ENCODE measurements at regions not wholly inside any gene's neighbourhood (a gene's known extent, or its start where the extent isn't known, plus 50 kb on each side); places are given as distances from the start of the nearest gene placed in this dataset.
"Not testable (repeated sequence)": the region's sequence is repeated elsewhere in the genome, so short reads cannot be mapped to it uniquely, and the experiment has no call there.

DNA sequence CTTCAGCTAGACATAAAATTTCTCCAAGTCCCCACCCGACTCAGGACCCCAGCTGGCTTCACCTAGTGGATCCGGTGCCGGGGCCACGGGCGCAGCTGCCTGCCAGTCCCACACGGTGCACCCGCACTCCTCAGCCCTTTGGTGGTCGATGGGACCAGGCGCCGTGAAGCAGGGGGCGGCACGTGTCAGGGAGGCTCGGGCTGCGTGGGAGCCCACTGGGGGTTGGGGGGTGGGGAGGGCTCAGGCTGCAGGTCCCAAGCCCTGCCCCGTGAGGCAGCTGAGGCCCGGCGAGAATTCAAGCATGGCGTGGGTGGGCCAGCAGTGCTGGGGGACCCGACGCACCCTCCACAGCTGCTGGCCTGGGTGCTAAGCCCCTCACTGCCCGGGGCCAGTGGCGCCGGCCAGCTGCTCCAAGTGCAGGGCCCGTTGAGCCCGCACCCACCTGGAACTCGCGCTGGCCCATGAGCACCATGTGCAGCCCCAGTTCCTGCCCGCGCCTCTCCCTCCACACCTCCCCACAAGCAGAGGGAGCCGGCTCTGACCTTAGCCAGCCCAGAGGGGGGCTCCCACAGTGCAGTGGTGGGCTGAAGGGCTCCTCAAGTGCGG lies 747.0 kb downstream of the FAM181B start:
- no peak for DNase-seq (ENCODE audit: low spot score)

DNA sequence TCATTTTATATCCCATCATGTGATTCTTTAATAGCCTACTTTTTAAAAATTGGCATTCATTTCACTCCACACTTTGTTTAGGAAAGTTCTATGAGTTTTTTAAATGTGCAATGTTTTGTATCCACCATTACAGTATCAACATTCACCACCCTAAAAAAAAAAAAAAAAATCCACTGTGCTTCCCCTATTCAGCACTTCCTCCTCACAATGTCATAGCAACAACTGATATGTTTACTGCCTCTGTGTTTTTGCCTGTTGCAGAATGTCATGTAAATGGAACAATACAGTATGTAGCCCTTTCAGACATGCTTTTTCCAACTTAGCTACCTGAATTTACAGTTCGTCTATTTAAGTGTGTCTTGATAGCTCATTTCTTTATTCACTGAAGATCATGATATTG lies 754.2 kb downstream of the FAM181B start:
- no peak for DNase-seq (ENCODE audit: low spot score)

DNA sequence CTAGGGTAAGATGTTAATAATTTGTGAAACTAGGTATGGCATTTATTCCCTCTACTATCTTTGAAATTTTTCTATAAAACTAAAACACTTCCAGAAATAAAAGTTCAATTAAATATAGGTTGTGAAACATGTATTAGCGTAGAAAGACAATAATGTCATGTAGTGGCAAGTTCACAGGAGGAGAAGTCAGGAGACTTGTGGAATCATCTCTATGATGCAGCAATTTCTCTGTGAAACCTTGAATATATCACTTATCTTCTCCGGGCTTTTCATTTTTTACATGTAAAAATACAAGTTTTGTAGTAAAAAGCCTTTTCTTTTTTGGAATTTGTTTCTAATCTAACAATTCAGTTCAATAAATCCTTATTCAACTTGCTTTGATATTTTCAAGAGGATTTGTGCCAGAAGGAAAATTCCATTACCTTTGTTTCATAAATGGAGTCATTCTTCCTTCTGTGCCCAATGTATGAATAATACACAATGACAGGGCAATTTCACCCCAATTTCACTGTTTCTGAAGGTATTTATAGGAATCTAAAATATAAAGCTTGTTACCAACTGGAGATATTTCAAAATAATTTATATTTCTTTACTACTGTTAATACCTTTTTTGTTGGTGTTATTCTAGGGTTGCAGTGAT lies 758.3 kb downstream of the FAM181B start:
- DNase-seq (ENCODE audit: low spot score) = no peak

DNA sequence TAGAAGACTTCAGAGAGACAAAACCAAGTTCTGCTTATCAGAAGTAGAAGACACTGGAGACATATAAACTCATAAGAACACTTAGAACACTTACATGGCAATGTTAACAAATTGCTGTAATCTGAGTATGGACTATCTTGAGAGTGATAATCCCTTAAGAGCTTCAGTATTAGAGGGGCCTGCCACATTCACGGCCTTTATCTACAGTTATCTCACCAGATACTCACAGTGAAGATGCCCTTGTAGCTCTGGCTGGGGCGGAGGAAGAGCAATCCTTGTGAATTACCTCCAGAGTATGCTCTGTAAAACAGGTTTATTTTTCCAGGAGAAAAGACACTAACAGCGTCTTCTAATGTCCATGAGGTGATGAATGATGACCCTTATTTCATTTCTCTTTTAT lies 762.8 kb downstream of the FAM181B start:
- no peak for DNase-seq (ENCODE audit: low spot score)

DNA sequence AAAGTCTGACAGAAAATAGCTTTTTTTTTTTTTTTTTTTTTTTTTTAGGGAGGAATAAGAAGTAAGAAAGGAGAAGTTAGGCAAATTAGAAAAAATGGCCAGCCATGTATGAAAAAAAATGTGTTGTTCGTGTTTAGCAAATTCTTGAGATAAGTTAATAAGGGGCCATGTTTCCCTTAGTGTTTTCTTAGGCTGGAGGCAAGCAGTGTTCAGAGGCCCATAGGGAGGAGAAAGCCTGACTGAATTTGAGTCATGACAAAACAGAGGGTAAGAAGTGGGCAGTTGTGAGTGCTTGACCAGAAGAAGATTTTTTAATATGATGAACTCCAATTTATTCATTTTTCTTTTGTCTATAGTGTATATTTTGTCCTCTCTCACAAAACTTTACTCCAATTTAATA lies 766.4 kb downstream of the FAM181B start:
- no peak for DNase-seq (ENCODE audit: low spot score)

DNA sequence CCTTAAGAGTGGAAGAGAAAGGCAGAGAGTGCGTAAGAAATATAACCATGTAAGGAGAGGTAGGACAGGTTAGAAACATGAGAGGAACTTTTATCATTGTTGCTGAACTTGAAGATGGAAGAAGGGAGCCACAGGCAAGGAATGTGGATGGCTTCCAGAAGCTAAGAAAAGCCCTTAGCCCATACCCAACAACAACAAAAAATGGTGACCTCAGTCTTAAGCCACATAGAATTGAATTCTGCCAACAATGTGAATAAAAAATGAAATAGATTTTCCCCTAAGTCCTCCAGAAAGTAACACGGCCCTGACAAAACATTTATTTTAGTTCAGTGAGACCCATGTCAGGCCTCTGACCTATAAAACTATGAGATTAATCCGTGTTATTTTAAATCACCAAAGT lies 767.3 kb downstream of the FAM181B start:
- no peak for DNase-seq (ENCODE audit: low spot score)

DNA sequence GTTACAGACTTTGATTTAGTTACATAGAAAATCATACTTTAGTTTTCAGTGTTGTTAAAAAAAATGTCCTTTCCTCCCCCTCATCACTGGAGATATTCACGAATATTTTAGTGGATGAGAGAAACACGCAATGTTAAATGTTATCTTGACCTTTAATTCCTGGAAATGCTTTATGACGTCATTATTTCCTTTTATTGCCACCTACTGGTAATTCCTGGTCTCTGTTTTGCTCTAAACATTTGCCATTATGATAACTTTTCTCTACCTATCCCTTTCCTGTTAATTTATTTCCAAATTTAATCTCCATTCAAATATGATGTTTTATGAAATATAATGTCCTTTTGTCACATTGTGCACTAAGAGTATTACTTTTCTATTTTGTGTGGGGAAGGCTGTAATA lies 770.6 kb downstream of the FAM181B start:
- peak; percentile 3 for DNase-seq (ENCODE audit: low spot score)

DNA sequence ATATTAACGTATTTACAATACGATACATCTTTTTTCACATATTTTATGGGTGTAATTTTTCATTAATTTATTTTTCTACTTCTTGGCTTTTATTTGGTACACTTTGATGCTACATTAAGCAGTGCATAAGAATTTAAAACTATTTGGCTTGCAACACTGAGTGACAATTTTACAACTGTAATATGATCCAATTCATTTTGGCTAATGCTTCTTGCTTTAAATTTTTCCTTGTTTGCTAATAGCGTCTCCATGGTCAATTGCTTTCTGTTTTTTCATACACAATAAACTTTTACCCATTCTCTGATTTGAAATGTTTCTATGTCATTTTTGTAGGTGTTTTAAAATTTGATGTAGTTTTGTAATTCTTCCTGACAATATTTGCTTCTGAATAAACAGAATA lies 773.2 kb downstream of the FAM181B start:
- no peak for DNase-seq (ENCODE audit: low spot score)

DNA sequence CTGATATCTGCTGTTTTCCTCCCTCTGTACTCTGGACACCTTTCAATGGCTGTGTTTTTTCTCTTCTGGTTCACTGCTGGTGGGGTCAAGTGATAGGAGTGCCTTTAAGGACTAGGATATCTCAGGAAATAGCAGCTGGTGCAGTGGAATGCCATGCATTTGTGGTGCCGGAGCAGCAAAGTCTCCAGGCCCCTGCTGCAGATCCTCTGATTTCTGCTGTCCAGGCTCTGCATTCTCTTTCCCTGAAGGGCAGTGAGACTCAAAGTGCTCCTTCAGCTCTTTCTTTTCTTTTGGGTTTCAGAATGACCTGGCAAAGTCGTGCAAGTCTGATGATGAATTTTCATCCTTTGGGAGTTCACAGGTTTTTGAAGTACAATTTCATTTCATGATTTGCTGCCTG lies 774.3 kb downstream of the FAM181B start:
- no peak for DNase-seq (ENCODE audit: low spot score)

DNA sequence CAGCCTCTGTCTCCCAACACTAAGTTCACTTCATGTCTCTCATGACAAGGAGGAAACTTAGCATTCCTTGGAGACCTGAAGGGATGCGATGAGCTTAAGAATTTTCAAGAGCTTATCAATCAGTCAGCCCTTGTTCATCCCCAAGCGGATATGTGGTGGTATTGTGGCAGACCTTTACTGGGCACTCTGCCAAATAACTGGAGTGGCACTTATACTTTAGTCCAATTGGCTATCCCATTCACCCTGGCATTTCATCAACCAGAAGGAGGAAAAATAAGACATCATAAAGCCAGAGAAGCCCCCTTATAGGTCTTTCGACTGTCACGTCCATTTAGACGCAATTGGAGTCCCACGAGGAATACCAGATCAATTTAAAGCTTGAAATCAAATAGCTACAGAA lies 779.4 kb downstream of the FAM181B start:
- not testable (repeated sequence) for DNase-seq (ENCODE audit: low spot score)

DNA sequence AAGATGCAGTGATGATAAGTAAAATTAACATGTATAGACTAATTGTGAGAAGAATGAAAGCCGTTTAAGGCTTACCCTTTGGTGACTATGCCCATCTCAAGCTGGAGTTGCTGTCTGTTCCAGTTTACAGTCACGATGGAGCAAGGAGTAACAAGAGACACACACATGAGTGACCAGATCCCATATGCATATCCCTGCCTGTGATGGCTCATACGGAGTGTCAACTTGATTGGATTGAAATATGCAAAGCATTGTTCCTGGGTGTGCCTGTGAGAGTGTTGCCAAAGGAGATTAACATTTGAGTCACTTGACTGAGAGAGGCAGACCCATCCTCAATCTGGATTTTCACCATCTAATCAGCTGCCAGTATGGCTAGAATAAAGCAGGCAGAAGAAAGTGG lies 786.8 kb downstream of the FAM181B start:
- DNase-seq (ENCODE audit: low spot score) = no peak

DNA sequence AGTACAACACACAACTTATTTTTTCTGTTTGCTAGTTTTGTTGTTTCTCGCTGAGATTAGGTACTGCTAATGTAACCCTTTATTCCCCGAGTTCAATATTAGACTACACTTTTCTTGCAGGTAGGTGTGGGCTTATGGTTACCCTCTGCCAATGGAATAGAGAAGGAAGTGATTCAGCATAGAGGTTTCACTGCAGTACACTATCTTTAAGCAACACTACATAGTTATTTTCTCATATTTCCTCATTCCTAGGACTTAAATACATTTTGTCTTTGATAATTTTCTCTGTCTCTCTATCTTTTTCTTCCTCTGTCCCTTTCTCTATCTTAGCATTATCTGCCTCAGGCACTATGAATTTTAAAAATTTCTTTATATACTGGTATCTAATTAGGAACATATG lies 791.0 kb downstream of the FAM181B start:
- no peak for DNase-seq (ENCODE audit: low spot score)

DNA sequence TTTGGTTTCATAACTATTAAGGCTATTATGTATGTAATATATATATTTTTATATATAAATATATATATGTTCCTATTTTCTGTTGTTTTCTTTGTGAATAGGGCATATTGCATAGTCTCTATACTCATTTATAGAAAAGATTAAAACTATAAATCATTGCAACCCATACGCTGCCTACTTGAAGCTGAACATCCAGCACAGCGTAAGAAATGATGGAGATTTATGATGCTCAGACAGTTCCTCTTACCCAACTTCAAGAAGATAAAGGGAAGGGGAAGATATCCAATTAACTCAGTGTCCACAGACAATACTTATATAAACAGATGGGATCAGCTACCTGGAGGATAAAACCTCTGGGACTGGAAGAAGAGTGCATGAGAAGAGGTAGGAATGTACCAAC lies 791.7 kb downstream of the FAM181B start:
- DNase-seq (ENCODE audit: low spot score) = no peak

DNA sequence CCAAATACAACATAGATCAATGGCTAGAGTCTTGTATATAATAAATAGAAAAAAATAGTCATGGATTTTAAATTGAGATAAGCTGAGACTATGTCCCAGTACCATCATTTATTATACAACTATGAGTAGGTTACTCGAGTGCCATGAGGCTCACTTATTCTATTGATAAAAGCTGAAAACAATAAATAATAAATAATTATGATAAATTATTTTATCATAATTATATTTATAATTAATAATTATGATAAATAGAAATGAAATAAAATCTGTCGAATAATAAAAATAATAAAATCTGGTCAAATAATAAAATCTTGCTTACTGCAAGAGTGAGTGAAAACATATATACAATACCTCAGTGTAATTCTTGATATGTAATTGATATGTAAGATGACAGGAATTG lies 801.4 kb downstream of the FAM181B start:
- no peak for DNase-seq (ENCODE audit: low spot score)

DNA sequence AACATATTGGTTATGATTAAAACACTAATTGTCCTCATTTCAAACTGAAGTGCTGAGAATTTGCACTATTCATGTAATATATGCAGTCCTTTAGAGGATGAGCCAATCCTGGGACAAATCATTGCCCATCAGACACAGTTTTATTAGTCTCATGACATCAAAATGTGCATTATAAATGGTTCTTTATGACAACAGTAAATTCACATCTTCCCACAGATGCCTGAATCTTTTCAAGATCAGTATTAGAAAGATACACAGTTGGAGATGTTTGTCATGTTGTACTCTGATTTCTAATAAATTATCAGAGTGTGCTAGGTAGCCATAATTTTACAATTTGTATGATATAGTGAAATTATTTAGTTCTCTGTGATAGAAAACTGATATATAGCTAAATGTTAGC lies 813.5 kb downstream of the FAM181B start:
- no peak for DNase-seq (ENCODE audit: low spot score)

DNA sequence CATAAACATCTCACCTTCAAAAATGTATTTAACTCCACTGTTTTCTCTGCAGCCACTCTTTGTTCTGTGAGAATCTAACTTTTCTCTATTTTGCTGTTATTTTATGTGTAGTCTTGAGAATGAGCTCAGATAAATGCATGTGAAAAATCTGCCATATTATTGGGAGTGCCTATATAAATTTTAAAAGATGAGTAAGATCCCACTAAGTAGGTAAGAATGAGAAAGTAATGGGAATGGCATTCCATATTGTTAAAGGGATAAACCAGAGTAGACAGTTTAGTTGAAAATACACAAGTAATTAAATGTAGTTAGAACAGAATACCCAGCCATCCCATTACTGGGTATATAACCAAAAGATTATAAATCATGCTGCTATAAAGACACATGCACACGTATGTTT lies 817.2 kb downstream of the FAM181B start:
- no peak for DNase-seq (ENCODE audit: low spot score)

DNA sequence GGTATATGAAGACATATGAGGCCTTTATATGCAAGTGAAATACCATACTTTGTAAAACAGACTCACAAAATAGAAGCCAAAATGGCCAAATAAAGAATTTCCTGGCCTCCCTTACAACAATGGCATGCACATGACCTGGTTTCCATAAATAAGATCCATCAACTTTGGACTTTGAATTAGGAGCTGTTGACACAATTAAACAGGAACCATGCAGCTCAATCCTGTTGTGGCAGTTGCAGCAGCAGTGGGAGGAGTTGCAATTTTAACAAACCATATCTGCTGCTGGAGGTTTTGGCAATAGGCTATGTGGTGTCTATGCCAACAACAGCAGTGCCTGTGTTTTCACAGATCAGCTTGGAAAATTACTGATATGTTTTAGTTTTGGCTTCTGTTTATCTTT lies 818.6 kb downstream of the FAM181B start:
- no peak for DNase-seq (ENCODE audit: low spot score)

DNA sequence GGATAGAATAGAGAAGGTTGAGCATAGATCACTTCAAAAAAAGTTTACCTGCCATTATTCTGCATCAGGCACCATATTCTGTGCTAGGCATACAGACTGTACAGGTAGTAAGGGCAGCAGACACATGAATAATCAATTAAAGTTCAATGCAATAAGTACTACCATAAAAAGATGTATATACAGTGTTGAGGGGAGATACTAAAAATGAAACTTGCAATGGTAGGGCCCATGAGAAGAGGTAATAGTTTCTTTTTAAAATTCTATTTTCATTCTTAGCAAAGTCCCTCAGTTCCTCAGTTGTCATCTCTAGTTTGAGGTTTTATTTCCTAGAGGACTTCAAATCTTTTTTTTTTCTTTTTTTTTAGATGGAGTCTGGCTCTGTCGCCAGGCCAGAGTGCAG lies 819.9 kb downstream of the FAM181B start:
- DNase-seq (ENCODE audit: low spot score) = no peak

DNA sequence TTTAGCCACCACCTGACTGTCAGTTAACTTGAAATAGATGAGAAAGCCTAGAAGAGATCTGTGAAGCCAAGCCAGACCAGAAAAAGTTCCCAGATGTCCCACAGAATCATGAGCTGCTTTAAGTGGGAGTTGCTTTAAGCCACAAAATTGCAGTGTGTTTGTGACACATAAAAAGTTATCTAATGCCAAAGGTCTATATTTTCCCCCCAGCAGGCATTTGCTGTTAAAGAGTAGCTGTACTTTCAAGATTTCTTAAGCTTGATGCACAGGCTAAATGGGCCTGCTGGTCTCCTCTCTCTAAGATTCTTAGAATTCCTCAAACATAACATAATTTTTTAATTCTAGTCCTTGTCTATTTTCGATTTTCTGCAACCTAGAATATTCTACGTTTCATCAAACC lies 825.7 kb downstream of the FAM181B start:
- DNase-seq (ENCODE audit: low spot score) = no peak

DNA sequence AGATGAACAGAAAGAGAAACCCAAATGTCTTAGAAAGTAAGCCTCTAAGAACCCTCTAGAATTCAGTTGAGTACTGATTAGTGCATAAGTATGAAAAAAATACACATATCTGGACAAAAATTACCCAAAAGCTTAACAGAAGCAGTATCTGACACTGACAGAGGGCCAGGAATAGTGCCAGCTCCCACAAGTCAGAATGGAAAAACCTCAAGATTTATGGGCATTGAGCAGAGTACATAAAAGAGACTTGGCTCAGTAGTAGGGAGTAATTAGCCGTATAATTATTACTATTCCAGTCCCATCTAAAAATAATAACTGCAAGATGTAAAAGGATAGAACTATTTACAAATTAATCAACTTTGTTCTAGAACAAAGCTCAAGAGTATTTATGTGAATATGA lies 834.5 kb downstream of the FAM181B start:
- DNase-seq (ENCODE audit: low spot score) = no peak

DNA sequence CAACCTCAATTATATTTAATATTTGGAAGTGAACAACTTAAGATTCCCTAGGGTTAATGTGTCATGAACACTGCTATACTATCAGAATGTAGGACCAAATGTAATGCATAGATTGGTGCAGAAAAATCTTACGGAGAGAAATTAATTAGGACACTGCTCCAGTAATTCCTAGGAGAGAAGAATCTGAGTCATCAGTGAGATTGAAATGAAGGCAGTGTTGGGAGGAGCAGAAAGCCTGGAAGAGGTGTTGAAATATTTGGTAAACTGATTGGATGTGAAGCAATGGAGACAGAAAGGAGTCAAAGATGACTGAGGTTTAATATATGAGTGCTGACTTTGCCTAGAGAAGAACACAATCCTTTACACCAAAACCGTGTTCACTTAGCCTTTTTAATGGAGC lies 836.0 kb downstream of the FAM181B start:
- DNase-seq (ENCODE audit: low spot score) = no peak

DNA sequence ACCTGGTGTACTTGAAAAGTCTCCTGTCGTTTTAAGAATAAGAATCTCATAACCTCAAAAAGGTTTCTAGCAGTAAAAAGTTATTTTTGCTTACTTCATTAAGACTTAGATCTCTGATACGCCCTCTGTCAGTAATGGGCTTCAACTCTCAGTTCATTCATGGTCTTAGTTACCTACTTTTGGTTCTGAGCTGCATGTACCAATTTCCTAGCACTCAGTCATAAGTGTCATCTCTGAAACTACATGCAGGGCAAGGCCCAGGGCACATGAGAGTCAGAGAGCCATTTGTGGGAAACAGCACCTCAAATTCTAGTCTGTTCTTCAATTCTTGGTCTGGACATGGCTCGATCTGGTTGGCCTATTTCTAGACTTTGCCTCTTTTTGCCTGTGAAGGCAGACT lies 838.4 kb downstream of the FAM181B start:
- no peak for DNase-seq (ENCODE audit: low spot score)

DNA sequence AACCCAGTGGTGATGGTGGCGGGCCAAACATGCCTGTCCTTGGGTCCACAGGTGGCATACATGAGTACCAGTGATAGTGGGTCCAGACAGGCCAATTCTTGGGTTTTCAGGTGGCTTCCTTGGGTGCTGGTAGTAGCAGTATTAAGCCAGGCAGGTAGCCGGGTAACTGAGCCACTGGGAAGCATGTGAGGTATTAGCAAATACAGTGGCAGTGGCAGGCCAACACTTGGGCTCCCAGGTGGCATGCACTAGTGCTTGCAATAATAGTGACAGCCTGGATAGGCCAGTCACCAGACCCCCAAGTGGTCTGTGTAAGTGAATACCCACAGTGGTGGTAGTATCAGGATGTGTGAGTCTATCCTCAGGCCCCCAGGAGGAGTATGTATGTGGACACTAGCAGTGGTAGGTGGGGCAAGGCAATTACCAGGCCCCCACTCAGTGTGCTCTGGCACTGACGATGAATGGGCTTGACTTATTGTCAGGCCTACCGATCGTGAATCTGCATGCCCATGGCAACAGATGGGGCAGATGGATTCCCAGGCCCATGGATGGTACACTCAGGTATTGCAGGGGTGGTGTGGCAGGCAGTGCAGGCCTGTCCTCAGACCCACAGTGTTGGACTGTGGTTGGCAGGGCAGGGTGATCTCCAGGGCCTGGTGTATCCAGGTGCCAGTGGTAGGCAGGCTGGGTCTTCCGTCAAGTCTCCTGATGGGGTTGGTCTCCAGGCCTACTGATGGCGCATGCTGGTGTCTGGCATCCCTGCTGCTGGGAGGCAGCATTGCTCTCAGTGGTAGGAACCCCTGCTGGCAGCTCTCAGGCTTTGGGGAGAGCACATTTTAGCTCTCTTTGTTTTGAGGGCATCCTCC lies 840.7 kb downstream of the FAM181B start:
- DNase-seq (ENCODE audit: low spot score) = no peak

DNA sequence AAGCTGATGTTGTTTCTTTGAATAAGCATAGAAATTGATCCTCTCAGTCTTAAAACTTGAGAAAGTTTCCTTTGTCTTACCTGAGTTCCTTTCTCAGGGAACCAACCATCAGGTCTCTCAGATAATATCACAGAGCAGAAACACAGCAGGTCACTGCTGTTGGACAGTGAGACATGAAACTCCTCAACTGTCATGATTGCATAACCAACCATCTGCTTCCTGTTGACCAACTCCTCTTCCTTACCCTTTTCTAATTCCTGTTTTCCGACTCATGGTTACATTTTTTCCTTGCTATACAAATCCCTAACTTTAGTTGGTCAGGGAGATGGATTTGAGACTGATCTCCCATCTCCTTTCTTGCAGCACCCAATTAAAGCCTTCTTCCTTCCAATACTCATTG lies 845.3 kb downstream of the FAM181B start:
- no peak for DNase-seq (ENCODE audit: low spot score)

All from HuH-7 (cell line).